H9 (cell line): ENCODE measurements at regions not wholly inside any gene's neighbourhood (a gene's known extent, or its start where the extent isn't known, plus 50 kb on each side); places are given as distances from the start of the nearest gene placed in this dataset.

Experiments used
- DNase-seq: peaks from one replicate; pipeline ENCODE4 v3.0.0-alpha.2; 2017
- H2AFZ ChIP-seq: one replicate; pipeline ENCODE4 v1.6.1; 2013; ENCODE audit warnings: mild to moderate bottlenecking, low read length, control low read depth, moderate library complexity
- H2AK5ac ChIP-seq: 2 replicates; pipeline ENCODE4 v1.6.1; 2013; ENCODE audit warnings: low read length, control low read depth, mixed read lengths; ENCODE audit not compliant: insufficient read length
- H2BK120ac ChIP-seq: one replicate; pipeline ENCODE4 v1.6.1; 2013; ENCODE audit warnings: low read depth, mild to moderate bottlenecking, low read length, control low read depth, inconsistent platforms; ENCODE audit not compliant: poor library complexity, severe bottlenecking
- H2BK12ac ChIP-seq: 2 replicates; pipeline ENCODE4 v1.6.1; 2013; ENCODE audit warnings: low read length, control low read depth, mixed read lengths, low read depth; ENCODE audit not compliant: insufficient read length
- H2BK15ac ChIP-seq: 2 replicates; pipeline ENCODE4 v1.6.1; 2013; ENCODE audit warnings: low read depth, low read length, control low read depth
- H2BK20ac ChIP-seq: one replicate; pipeline ENCODE4 v1.6.1; 2013; ENCODE audit warnings: low read depth, mild to moderate bottlenecking, low read length, control low read depth, inconsistent platforms; ENCODE audit not compliant: poor library complexity, severe bottlenecking
- H2BK5ac ChIP-seq: 2 replicates; pipeline ENCODE4 v1.6.1; 2013; ENCODE audit warnings: low read length, control low read depth, mixed read lengths; ENCODE audit not compliant: insufficient read length
- H3K14ac ChIP-seq: 2 replicates; pipeline ENCODE4 v1.6.1; 2013; ENCODE audit warnings: low read length, control low read depth; ENCODE audit not compliant: insufficient read depth
- H3K18ac ChIP-seq: 2 replicates; pipeline ENCODE4 v1.6.1; 2013; ENCODE audit warnings: low read depth, mild to moderate bottlenecking, mixed read lengths, low read length, control low read depth; ENCODE audit not compliant: insufficient read length
- H3K23ac ChIP-seq: 2 replicates; pipeline ENCODE4 v1.6.1; 2013; ENCODE audit warnings: low read length, control low read depth, mixed read lengths, low read depth; ENCODE audit not compliant: insufficient read length
- H3K23me2 ChIP-seq: 2 replicates; pipeline ENCODE4 v1.6.1; 2013; ENCODE audit warnings: low read depth, mild to moderate bottlenecking, mixed read lengths, low read length, control low read depth; ENCODE audit not compliant: insufficient read length, poor library complexity, severe bottlenecking
- H3K27ac ChIP-seq: 2 replicates; pipeline ENCODE4 v1.5.1; 2013; ENCODE audit warnings: low read length, control low read depth, mixed read lengths, low read depth; ENCODE audit not compliant: insufficient read length
- H3K27me3 ChIP-seq: 2 replicates; pipeline ENCODE4 v1.6.1; 2013; ENCODE audit warnings: low read length, control low read depth, inconsistent platforms; ENCODE audit not compliant: insufficient read depth
- H3K4ac ChIP-seq: 2 replicates; pipeline ENCODE4 v1.6.1; 2013; ENCODE audit warnings: low read depth, mild to moderate bottlenecking, control low read depth, inconsistent platforms, low read length, moderate library complexity
- H3K4me1 ChIP-seq: 2 replicates; pipeline ENCODE4 v1.6.1; 2013; ENCODE audit warnings: low read length, control low read depth, inconsistent platforms; ENCODE audit not compliant: insufficient read depth
- H3K4me2 ChIP-seq: 2 replicates; pipeline ENCODE4 v1.6.1; 2013; ENCODE audit warnings: low read length, control low read depth, mixed read lengths; ENCODE audit not compliant: insufficient read length, insufficient read depth
- H3K56ac ChIP-seq: 2 replicates; pipeline ENCODE4 v1.6.1; 2013; ENCODE audit warnings: low read depth, mild to moderate bottlenecking, mixed read lengths, low read length, control low read depth; ENCODE audit not compliant: insufficient read length
- H3K79me1 ChIP-seq: 2 replicates; pipeline ENCODE4 v1.6.1; 2013; ENCODE audit warnings: low read depth, mild to moderate bottlenecking, moderate library complexity, low read length, control low read depth, inconsistent platforms; ENCODE audit not compliant: insufficient read depth, poor library complexity, severe bottlenecking
- H3K79me2 ChIP-seq: 2 replicates; pipeline ENCODE4 v1.6.1; 2013; ENCODE audit warnings: low read length, control low read depth, inconsistent platforms; ENCODE audit not compliant: insufficient read depth
- H3K9ac ChIP-seq: 2 replicates; pipeline ENCODE4 v1.6.1; 2013; ENCODE audit warnings: low read length, control low read depth, mixed read lengths; ENCODE audit not compliant: insufficient read length; ENCODE audit errors: extremely low read depth
- H3K9me3 ChIP-seq: one replicate; pipeline ENCODE4 v1.6.1; 2013; ENCODE audit warnings: low read depth, low read length, inconsistent platforms; ENCODE audit not compliant: control insufficient read depth
- H3T11ph ChIP-seq: one replicate; pipeline ENCODE4 v1.6.1; 2013; ENCODE audit warnings: mild to moderate bottlenecking, low read length, control low read depth, inconsistent platforms
- H4K20me1 ChIP-seq: one replicate; pipeline ENCODE4 v1.6.1; 2013; ENCODE audit not compliant: control insufficient read depth, insufficient read length, insufficient read depth
- H4K5ac ChIP-seq: 2 replicates; pipeline ENCODE4 v1.6.1; 2013; ENCODE audit warnings: low read depth, mild to moderate bottlenecking, mixed read lengths, low read length, control low read depth; ENCODE audit not compliant: insufficient read length
- H4K8ac ChIP-seq: replicated peaks from 2 replicates; pipeline ENCODE4 v1.6.1; 2013; ENCODE audit warnings: low read length, control low read depth, mixed read lengths, low read depth; ENCODE audit not compliant: insufficient read length
- H4K91ac ChIP-seq: 2 replicates; pipeline ENCODE4 v1.6.1; 2013; ENCODE audit warnings: low read depth, mild to moderate bottlenecking, moderate library complexity, mixed read lengths, low read length, control low read depth; ENCODE audit not compliant: insufficient read length
- H3K27ac Mint-ChIP-seq, 3 experiments: 2 replicates in 2 of 3; 3 replicates in 1 of 3; pipeline ENCODE4 v1.8.0; 2020 to 2021; ENCODE audit warnings: mixed read lengths in 3 of 3, mild to moderate bottlenecking in 1 of 3, moderate library complexity in 1 of 3
- H3K27me3 Mint-ChIP-seq: 2 replicates; pipeline ENCODE4 v1.8.0; 2021; ENCODE audit warnings: low read depth, mild to moderate bottlenecking, moderate library complexity, mixed read lengths
- H3K36me3 Mint-ChIP-seq, 3 experiments: 2 replicates in 2 of 3; 3 replicates in 1 of 3; pipeline ENCODE4 v1.8.0; 2020 to 2021; ENCODE audit warnings: low read depth in 3 of 3, mixed read lengths in 3 of 3; ENCODE audit not compliant: insufficient read depth in 1 of 3
- H3K4me1 Mint-ChIP-seq, 2 experiments: 2 replicates each; pipeline ENCODE4 v1.8.0; 2020; ENCODE audit warnings: mixed read lengths in 2 of 2
- H3K4me3 Mint-ChIP-seq, 2 experiments: 2 replicates in 1 of 2; 3 replicates in 1 of 2; pipeline ENCODE4 v1.8.0; 2020 to 2021; ENCODE audit warnings: mild to moderate bottlenecking in 2 of 2, mixed read lengths in 2 of 2, moderate library complexity in 1 of 2
- H3K9me3 Mint-ChIP-seq, 2 experiments: 2 replicates in 1 of 2; 3 replicates in 1 of 2; pipeline ENCODE4 v1.8.0; 2020; ENCODE audit warnings: mild to moderate bottlenecking in 2 of 2, mixed read lengths in 2 of 2, moderate library complexity in 1 of 2
- CTCF ChIP-seq: fragments of 200-600 bp; sonication (generic); conservative IDR thresholded peaks from 3 replicates; pipeline ENCODE4 v1.8.0; 2021; ENCODE audit warnings: antibody characterized with exemption, mild to moderate bottlenecking
- WGBS: extraction: QIAGEN DNeasy Blood & Tissue Kit; methylation state at CpG from one replicate; pipeline ENCODE4 v1.1.7; 2013; ENCODE audit warnings: missing lambda C conversion rate, low lambda C conversion rate, mixed read lengths; ENCODE audit not compliant: insufficient read length; ENCODE audit errors: extremely low coverage; 5-methylcytosine and 5-hydroxymethylcytosine counted together

- Histone ChIP-seq H2BK20ac (no peak overlapping the region), H3K56ac (no peak overlapping the region), H3K27me3 (no peaks in the 10 kb centered on the region), H3T11ph (no peak overlapping the region), H3K79me2 (no peaks in the 10 kb centered on the region), H4K20me1 (no peaks in the 10 kb centered on the region), H3K23ac (no peak overlapping the region), H4K8ac (no peak overlapping the region), H2BK120ac (no peak overlapping the region), H3K9ac (no peak overlapping the region), H3K27ac (no peak overlapping the region), H3K4me1 (peaks cover 12% of the 10 kb centered on the region), H3K23me2 (no peaks in the 10 kb centered on the region), H4K5ac (no peak overlapping the region), H2AFZ (no peak overlapping the region), H2BK12ac (no peak overlapping the region), H2AK5ac (no peak overlapping the region), H3K9me3 (no peaks in the 10 kb centered on the region), H2BK15ac (no peak overlapping the region), H3K79me1 (no peaks in the 10 kb centered on the region), H4K91ac (no peak overlapping the region), H2BK5ac (no peak overlapping the region), H3K14ac (no peak overlapping the region; the same call in 1 of the 2 replicates), H3K18ac (no peak overlapping the region), H3K4ac (no peak overlapping the region), H3K4me2 (no peak overlapping the region)
- no CpG with 5 or more reads among the region's 2 CpGs for WGBS
- Mint-ChIP-seq H3K9me3 (no peaks in the 10 kb centered on the region), H3K4me3 (no peak overlapping the region), H3K27me3 (peaks cover 2% of the 10 kb centered on the region; the same call in 1 of the 2 replicates), H3K4me1 (peaks cover 50 to 58% of the 10 kb centered on the region in 2 experiments), H3K36me3 (no peaks in the 10 kb centered on the region; a peak in 1 of 7 replicates), H3K27ac (no peak overlapping the region)
- TF ChIP-seq CTCF, result no peak
- DNase-seq, result no peak
These were observed 56.0 kb upstream of the KLF7 start for GRCh38 chr2:207221731-207222130.
